Left ventricle myocardium inferior (tissue), 1 donor: ENCODE measurements at regions not wholly inside any gene's neighbourhood (a gene's known extent, or its start where the extent isn't known, plus 50 kb on each side); places are given as distances from the start of the nearest gene placed in this dataset.

ENCODE experiments used
- DNase-seq: peaks from one replicate; pipeline ENCODE4 v3.0.0-alpha.2; 2020
- H3K27ac ChIP-seq: fragments of 200-600 bp; replicated peaks from 2 replicates; pipeline ENCODE4 v1.8.0; 2021
- H3K27me3 ChIP-seq: fragments of 200-600 bp; 2 replicates; pipeline ENCODE4 v1.8.0; 2021; ENCODE audit warnings: low read depth
- H3K36me3 ChIP-seq: fragments of 200-600 bp; 2 replicates; pipeline ENCODE4 v1.8.0; 2021
- H3K4me1 ChIP-seq: fragments of 200-600 bp; 2 replicates; pipeline ENCODE4 v1.8.0; 2021
- H3K4me3 ChIP-seq: fragments of 200-600 bp; 2 replicates; pipeline ENCODE4 v1.8.0; 2021; ENCODE audit warnings: mild to moderate bottlenecking, moderate library complexity
- H3K9me3 ChIP-seq: fragments of 200-600 bp; replicated peaks from 2 replicates; pipeline ENCODE4 v1.8.0; 2021
- CTCF ChIP-seq: fragments of 200-600 bp; IDR thresholded peaks from 2 replicates; pipeline ENCODE4 v1.8.0; 2021; ENCODE audit warnings: antibody characterized with exemption, mild to moderate bottlenecking, borderline replicate concordance
- intact Hi-C: fragments of 100-400 bp; cut with micrococcal nuclease; formaldehyde crosslinking; loops from one replicate; pipeline ENCODE4 v1.11.0; 2022
- donor health status: DM: no; HTN: yes; CAD: no; lungs with severe emphysema.

GRCh38 chrX:149992918-149993317, 54.6 kb upstream of the EOLA2 start:
- H3K27me3 ChIP-seq, result no peaks in the 10 kb centered on the region
- no peak for DNase-seq
- TF ChIP-seq CTCF, result no peak
- no peaks in the 10 kb centered on the region for H3K4me1 ChIP-seq
- H3K27ac ChIP-seq, result peak overlapping the region; percentile 57
- no peak overlapping the region for H3K4me3 ChIP-seq
- no peaks in the 10 kb centered on the region for H3K36me3 ChIP-seq
- intact Hi-C loops, result no loop called here
- no peaks in the 10 kb centered on the region for H3K9me3 ChIP-seq

- DNase-seq, result no peak
- Histone ChIP-seq H3K9me3 (no peaks in the 10 kb centered on the region), H3K27me3 (no peaks in the 10 kb centered on the region), H3K4me3 (no peak overlapping the region), H3K27ac (no peak overlapping the region), H3K36me3 (no peaks in the 10 kb centered on the region), H3K4me1 (no peaks in the 10 kb centered on the region)
- intact Hi-C loops, result no loop called here
- TF ChIP-seq CTCF, result no peak
These were observed 55.7 kb upstream of the EOLA2 start for GRCh38 chrX:149993989-149994388.

GRCh38 chrX:149996515-149996914, 58.2 kb upstream of the EOLA2 start:
- H3K27me3 ChIP-seq, result no peaks in the 10 kb centered on the region
- DNase-seq, result no peak
- intact Hi-C loops, result no loop called here

GRCh38 chrX:150005027-150005426, 66.7 kb upstream of the EOLA2 start:
- intact Hi-C loops, result no loop called here
- DNase-seq, result no peak
- no peak for TF ChIP-seq CTCF
- Histone ChIP-seq H3K4me3 (no peak overlapping the region), H3K27me3 (no peaks in the 10 kb centered on the region), H3K36me3 (no peaks in the 10 kb centered on the region), H3K4me1 (no peaks in the 10 kb centered on the region), H3K9me3 (no peaks in the 10 kb centered on the region), H3K27ac (no peak overlapping the region)

More at GRCh38 chrX:149996515-149996914, 58.2 kb upstream of the EOLA2 start:
- no peaks in the 10 kb centered on the region for H3K9me3 ChIP-seq
- no peaks in the 10 kb centered on the region for H3K4me1 ChIP-seq
- no peaks in the 10 kb centered on the region for H3K36me3 ChIP-seq
- no peak for TF ChIP-seq CTCF
- no peak overlapping the region for H3K27ac ChIP-seq
- no peak overlapping the region for H3K4me3 ChIP-seq

GRCh38 chrX:150007356-150007755, 69.1 kb upstream of the EOLA2 start:
- Histone ChIP-seq H3K4me1 (no peaks in the 10 kb centered on the region), H3K27ac (no peak overlapping the region), H3K9me3 (no peaks in the 10 kb centered on the region), H3K36me3 (no peaks in the 10 kb centered on the region), H3K27me3 (no peaks in the 10 kb centered on the region), H3K4me3 (no peak overlapping the region)
- no peak for TF ChIP-seq CTCF
- no peak for DNase-seq
- intact Hi-C loops, result no loop called here
